ENCODE measurements at regions not wholly inside any gene's neighbourhood (a gene's known extent, or its start where the extent isn't known, plus 50 kb on each side); places are given as distances from the start of the nearest gene placed in this dataset.

DNA sequence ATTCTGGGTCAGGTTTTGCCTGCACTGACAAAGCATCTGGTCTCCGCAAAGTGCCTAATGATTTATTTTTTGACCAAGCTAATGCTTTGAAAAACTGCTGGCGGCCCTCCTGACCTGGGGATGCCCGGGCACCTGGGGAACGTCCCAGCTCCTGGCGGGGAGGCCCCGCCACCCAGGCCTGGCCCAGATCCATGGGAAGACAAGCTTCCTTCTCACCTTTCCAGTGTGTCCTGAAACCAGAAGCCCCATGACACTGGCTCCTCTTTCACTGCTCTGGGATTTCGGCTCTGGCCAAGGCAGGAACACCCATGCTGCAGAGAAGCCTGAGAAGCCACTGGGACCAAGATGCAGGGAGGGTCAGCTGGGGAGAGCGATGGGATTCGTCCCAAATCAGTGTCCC lies 144.1 kb downstream of the SEC61B start:
- no peak for DNase-seq (ENCODE audit: low spot score)

GRCh38 chr9:99366621-99367020 lies 144.5 kb downstream of the SEC61B start:
- DNase-seq (ENCODE audit: low spot score), result no peak

GRCh38 chr9:99368341-99369326 lies 146.6 kb downstream of the SEC61B start:
- DNase-seq (ENCODE audit: low spot score), result peak; percentile 72

DNA sequence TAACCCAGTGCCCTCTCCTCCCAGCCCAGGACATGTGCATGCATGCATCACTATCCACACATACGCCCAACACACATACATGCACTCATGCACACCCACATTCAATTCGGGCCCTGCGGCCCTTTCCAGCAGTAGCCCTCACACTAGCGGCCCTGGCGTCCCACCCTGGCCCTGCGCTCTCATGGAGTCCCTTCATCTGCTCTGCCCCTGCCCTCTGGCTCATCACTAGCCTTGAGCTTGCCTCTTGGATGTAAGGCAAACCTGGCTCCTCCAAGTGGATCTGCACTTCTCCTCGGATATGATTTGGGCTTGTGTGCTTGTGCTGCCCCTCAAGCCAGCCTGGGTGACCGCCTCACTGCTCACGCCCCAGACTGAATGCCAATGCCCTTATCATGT lies 147.2 kb downstream of the SEC61B start:
- DNase-seq (ENCODE audit: low spot score), result no peak

- DNase-seq (ENCODE audit: low spot score), result no peak
Measured at GRCh38 chr9:99370376-99370775, 148.3 kb downstream of the SEC61B start.

DNA sequence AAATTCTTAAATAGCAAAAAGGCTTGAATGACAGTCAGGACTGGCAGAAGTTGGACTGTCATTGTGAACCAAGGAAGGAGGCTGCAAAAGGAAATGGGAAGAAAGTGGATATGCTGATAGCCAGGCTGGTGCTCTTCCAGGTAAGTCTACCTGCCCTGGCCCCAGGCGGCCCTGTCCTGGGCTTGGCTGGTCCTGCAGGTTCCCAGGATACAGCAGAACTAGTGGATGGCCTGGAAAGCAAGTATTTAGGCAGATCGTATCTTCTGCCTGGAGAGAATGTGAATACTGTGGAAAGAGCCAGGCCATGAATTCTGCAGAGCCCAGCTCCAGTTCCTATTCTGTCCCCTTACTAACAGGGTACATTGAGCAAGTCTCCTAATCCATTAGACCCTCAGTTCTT lies 149.3 kb downstream of the SEC61B start:
- no peak for DNase-seq (ENCODE audit: low spot score)

DNA sequence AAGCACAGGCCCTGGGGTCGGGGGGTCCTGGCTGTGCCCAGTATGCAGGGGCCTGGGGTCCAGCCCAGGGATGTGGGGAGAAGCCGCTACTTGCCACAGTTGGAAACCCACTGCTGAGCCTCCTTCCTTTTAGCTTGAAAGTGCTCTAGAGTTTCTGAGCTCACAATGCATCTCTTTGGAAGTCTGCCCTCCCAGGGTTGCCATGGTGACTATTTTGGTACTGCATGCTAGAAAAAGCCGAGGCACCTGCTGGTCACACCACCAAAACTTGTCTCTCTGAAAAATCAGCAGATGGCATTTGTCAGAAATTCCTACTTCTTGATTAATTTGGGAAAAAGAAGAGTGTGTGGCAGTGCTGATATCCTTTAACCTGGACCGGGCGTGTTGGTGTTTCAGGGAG lies 151.8 kb downstream of the SEC61B start:
- no peak for DNase-seq (ENCODE audit: low spot score)

DNA sequence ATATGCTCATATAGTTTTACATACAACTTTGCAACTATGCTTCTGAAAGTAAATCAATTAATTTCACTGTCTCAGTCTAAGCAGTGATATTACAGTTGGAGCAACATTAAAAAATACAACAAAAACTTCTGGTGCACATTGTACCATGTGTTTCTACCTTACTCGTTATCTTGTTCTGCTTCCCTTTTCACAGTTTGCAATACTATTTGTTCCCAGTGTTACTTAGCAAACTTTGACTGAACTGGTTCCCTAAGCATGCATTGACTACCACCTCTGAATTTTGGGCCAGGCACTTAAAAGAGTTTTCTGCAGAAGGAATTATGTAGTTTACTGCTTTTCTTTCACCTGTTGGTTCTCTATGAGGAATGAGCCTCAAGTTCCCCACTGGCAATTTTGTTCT lies 152.7 kb downstream of the SEC61B start:
- DNase-seq (ENCODE audit: low spot score), result no peak

- DNase-seq (ENCODE audit: low spot score), result no peak
Measured at GRCh38 chr9:99375481-99375880, 153.4 kb downstream of the SEC61B start.

DNA sequence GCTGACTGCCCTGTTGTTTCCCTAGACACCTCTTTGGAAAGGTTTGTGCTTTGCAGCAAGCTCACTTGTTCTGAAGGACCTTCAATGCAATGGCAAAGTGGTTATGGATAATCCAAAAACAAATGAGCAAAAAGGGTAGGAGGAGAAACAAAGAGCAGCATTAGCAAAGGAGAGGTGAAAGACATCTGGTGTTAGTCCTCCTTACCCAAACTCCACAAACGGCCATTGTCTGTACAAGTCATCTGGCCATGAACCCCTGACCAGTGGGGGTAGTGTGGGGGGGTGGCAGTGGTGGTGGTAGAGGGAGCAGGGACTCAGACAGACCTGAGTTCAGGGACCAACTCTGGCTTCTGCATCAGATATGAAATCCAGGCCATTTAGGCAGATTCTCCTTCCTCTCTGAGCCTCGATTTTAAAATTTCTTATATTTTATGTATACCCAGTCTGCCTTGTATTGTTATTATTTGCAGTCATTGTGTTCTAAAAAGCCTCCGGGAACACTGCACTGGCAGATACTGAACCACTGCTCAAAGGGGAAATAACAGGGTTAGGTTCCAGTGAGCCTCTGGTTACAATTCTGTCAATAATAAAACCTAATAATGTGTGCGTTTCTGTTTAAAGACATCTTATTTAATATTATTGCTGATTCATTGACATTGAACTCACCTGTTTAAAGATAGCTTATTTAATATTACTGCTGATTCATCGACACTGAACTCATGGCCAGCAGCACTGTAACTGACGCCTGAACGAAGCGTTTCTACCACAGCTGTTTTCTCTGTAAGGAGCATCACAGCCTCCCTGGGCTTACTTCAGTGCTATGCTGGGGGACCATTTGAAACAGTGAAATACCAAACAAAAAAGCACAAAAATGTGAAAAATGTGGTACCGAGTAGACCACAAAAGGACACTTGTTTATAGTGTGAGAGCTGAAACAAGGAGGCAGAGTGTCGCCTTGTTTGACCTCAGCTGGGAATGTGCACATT lies 156.0 kb downstream of the SEC61B start:
- DNase-seq (ENCODE audit: low spot score), result peak; percentile 56

GRCh38 chr9:99383536-99383935 lies 161.5 kb downstream of the SEC61B start:
- DNase-seq (ENCODE audit: low spot score), result no peak

DNA sequence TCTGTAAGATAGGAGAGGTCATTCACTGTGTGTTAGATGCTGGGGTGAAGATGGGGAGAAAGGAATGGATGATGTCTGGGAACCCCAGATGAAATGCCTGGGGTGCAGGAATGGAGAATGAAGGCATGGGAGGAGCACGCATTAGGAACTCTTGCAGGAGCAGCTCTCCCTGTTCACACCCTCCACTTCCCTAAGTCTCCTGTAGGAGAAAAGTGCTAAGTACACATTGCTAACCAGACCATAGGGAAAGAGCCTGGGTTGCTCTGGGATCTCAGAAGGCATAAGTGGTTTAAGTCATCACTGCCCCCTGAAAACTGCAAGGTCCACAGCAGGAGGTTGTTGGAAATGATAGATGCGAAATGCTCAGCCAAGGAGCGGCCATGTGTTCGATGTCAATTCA lies 163.1 kb downstream of the SEC61B start:
- DNase-seq (ENCODE audit: low spot score), result no peak

GRCh38 chr9:99385814-99386279 lies 163.8 kb downstream of the SEC61B start:
- DNase-seq (ENCODE audit: low spot score), result peak; percentile 59

DNA sequence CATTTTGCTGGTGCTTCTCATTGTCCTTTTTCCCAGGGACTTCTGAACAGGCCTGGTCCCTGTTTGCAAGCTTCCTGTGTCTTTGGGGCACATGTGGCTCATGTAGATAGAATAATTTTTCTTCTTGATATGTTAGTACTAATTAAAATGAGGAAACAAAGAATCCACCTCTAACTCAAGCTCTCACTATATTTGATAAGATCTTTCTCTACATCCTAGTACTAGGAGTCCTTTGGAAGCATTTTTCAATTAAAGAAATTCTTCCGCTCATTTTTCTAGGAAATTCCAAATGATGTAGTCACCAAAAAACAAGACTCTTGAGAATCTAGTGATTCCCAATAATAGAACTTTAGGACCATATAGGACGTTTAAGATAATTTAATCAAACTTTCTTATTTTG lies 165.3 kb downstream of the SEC61B start:
- DNase-seq (ENCODE audit: low spot score), result no peak

DNA sequence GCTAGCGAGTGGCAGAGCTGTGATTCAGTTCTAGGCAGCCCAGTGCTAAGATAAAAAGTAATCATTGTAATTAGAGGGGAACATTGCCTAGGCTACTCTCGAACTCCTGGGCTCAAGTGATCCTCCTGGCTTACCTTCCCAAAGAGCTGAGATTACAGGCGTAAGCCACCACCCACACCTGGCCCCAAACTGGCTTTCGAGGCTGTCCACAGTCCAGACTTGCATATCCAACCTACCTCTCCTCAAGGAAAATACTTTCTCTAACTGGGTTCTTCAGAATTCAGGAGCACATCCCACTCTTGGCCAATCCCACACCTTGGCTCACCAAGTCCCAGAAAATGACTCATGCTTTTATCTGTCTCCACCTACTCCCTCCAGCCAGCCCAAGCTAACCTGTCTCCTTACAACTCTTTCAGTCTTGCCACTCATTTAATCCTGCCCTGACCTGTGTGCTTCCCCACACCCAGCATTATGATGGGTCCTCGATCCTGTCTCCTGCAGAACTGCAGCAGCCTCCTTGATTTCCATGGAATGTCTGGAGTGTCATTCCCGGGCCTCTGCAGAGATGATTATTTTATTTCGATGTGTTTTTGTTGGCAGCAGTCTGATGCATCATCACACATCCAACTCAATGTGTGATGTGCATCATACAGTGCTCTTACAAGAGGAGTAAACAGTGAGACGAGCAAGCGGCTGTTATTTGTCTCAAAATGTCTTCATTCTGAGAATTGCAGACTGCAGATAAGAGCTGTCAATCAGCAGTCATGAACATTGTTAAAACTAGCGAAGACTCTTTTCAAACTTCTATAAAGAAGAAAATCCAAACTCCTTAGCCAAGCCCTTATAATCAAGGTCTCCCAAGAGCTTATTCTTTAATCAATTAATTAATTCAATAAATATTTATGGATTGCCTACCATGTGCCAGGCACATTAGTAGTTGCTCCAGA lies 167.3 kb downstream of the SEC61B start:
- DNase-seq (ENCODE audit: low spot score), result no peak

DNA sequence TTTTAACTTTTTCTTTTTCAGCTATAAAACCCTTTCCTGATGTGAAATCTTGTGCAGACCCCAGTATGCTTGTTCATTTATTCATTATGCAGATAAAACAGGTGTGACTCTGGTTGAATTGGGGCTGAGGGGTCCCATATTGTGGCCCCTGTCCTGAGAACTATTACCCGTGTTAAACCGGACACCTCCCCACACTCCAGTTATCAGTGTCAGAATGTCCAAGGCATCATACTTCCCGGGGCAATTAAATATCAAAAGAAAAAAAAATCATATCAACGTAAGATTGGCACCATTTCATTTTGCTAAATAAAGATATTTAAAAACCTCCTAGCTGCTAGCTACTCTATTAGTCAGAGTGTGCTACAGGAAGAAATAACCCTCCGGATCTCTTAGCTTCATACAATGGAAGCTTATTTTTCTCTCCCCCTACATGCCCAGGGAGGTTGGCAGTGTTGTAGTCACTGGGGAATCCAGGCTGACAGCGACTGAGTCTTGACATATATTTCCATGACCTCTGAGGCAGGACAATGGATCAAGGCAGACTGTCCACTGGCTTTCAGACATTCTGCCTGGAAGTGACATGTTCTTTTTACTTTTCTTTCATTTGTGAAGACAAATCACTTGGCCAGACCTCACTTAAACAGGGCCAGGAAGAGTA lies 170.0 kb downstream of the SEC61B start:
- no peak for DNase-seq (ENCODE audit: low spot score)

DNA sequence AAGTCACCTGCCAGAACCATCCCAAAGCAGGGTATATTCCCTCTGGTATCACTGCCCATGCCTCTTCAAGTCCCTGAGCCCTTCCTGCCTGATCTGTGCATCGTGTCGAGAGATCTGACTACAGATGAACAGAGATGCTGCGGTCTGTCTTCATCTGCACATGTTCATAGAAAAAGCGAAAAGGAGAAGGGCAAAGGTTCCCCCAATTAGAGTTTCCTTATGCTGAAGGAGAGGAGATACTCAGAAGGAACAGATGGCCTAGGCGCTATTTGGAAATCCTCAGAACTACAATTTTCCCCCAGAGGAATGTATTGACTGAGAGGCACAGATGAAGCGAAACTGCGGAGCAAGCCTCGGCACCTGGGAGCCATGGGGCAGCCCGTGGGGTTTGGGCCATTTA lies 170.9 kb downstream of the SEC61B start:
- no peak for DNase-seq (ENCODE audit: low spot score)

GRCh38 chr9:99393993-99394392 lies 171.9 kb downstream of the SEC61B start:
- no peak for DNase-seq (ENCODE audit: low spot score)

DNA sequence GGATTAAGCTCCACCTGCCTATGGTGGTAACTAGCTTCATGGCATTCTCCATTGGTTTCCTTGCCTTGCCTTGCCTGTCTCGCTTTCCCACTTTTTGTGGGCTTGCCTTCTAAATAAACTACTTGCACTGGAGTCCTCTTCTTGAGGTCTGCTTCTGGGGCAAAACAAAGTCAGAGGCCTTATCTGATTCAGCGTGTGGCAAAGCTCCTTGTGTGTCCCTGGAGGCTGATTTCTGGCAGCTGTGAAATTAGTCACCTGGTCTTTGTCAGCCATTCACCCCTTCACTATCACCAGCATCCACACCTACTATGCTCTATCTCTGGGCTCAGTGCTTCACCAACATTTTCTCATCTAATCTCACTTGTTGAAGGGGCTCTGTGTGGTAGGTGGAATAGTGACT lies 176.2 kb downstream of the SEC61B start:
- no peak for DNase-seq (ENCODE audit: low spot score)

- DNase-seq (ENCODE audit: low spot score), result no peak
Measured at GRCh38 chr9:99399474-99399873, 177.4 kb downstream of the SEC61B start.

DNA sequence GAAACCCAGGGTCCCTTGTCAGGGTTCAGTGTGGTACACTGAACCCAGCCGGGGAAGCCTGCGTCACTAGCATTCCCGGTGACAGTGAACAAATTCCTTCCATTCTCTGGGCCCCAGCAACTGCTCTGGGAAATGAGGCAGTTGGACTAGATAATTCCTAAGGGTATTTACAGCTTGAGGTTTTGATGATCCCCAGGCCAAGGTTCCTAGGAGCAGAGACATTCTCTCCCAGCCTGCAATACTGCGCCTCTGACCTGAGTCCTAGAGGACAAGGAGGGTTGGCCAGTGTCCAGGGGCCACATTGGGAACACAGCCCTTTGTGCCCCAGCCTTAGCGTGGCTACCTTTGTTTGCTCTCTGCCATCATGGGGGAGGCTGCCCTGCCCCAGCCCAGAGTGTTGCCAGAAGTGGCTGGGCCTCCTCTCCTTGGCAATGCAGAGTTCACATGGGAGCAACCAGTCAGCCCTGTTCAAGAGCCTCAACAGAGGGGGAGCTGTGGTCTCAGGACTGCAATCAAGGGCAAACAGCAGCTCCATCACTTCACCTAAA lies 178.2 kb downstream of the SEC61B start:
- DNase-seq (ENCODE audit: low spot score), result no peak
